ENCODE measurements at regions not wholly inside any gene's neighbourhood (a gene's known extent, or its start where the extent isn't known, plus 50 kb on each side); places are given as distances from the start of the nearest gene placed in this dataset.

DNA sequence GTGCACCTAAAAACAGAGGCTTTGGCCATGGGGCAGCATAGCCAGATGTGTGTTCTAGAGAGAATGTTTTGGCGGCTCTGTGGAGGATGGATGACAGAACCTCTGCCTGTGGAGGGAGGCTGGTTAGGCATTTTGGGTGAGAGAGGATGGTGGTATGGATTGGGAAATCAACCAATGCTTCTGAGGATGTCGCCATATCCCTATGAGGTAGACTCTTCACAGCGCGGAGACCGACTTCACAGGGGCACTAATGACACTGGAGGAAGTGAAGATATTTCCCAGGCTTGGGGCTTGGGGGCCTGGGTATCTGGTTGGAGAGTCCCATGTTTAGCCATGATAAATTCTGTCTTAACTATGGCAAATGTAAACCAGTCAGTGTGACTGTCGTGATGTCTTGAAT is 140.6 kb upstream of the KLF4 start:
- DNase-seq (ENCODE audit: extremely low spot score, unreplicated experiment): no peak
- Mint-ChIP-seq H3K4me1 (ENCODE audit: unreplicated experiment) (peaks cover 13% of the 10 kb centered on the region), H3K36me3 (ENCODE audit: unreplicated experiment) (no peaks in the 10 kb centered on the region), H3K4me3 (ENCODE audit: unreplicated experiment) (no peak overlapping the region), H3K27ac (ENCODE audit: unreplicated experiment) (no peak overlapping the region), H3K27me3 (ENCODE audit: unreplicated experiment) (no peaks in the 10 kb centered on the region), H3K9me3 (ENCODE audit: unreplicated experiment) (no peaks in the 10 kb centered on the region)
- TF ChIP-seq, protein P1, sequence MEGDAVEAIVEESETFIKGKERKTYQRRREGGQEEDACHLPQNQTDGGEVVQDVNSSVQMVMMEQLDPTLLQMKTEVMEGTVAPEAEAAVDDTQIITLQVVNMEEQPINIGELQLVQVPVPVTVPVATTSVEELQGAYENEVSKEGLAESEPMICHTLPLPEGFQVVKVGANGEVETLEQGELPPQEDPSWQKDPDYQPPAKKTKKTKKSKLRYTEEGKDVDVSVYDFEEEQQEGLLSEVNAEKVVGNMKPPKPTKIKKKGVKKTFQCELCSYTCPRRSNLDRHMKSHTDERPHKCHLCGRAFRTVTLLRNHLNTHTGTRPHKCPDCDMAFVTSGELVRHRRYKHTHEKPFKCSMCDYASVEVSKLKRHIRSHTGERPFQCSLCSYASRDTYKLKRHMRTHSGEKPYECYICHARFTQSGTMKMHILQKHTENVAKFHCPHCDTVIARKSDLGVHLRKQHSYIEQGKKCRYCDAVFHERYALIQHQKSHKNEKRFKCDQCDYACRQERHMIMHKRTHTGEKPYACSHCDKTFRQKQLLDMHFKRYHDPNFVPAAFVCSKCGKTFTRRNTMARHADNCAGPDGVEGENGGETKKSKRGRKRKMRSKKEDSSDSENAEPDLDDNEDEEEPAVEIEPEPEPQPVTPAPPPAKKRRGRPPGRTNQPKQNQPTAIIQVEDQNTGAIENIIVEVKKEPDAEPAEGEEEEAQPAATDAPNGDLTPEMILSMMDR (IDR thresholded peaks at IDR 0.05): no peak

DNA sequence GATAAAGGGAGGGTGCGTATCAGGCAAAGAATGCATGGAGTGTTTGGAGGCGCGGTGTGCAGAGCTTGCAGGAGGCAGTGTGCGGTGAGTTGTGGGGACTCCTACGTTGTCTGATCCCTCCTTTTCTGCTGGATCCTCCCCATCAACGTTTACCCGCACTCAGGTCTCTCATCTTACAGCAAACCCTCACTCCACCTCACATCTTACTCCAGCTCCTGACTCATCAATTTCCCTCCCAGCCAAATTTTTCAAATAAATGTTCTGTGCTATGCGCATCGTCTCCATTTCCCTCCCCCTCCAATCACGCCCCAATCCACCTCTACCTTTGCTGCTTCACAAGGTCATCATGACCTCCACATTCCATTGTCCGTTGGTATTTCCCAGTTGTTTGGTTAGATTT is 138.9 kb upstream of the KLF4 start:
- Mint-ChIP-seq H3K36me3 (ENCODE audit: unreplicated experiment) (no peaks in the 10 kb centered on the region), H3K27me3 (ENCODE audit: unreplicated experiment) (no peaks in the 10 kb centered on the region), H3K4me1 (ENCODE audit: unreplicated experiment) (peaks cover 19% of the 10 kb centered on the region), H3K27ac (ENCODE audit: unreplicated experiment) (no peak overlapping the region), H3K4me3 (ENCODE audit: unreplicated experiment) (no peak overlapping the region), H3K9me3 (ENCODE audit: unreplicated experiment) (no peaks in the 10 kb centered on the region)
- no peak for DNase-seq (ENCODE audit: extremely low spot score, unreplicated experiment)
- TF ChIP-seq, protein P1 (IDR thresholded peaks at IDR 0.05): no peak

DNA sequence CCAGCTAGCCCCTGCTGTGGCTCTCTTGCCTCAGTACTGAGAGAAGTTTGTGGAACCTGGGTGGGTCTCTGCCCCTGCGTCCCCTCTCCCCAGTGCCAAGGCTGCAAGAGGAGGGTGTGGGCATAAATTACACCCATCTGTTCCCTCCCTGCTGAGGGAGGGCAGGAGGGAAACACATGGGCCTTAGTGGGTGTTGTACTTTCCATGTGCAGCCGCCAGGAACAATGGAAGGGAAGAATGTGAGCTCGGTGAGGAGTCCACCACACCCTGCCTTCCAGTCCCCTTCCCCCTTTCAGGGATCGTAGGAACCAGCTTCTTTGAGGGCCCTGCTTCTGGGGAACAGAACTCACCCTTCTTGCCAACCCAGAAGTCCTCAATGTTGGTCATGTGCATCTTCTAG is 138.2 kb upstream of the KLF4 start:
- H3K27me3 Mint-ChIP-seq (ENCODE audit: unreplicated experiment): no peaks in the 10 kb centered on the region

DNA sequence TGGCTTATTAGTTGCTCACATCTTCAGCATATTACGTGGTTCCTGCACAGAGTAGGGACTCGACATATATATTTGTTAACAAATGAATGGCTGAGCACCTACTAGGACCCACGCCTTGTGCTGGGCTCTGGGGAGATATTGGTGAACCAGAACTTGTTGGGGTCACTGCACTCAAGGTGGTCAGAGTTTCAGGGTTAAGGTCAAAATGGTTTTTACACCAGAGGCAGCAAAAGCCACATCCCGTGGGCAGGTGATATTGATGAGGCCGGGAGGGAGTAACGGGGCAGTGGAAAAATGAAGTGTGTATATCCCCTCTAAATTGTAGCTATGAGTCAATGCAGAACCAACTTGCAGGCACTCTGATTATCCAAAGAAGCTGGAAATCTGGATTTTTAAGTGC is 136.5 kb upstream of the KLF4 start:
- no peak for DNase-seq (ENCODE audit: extremely low spot score, unreplicated experiment)
- Mint-ChIP-seq H3K4me3 (ENCODE audit: unreplicated experiment) (no peak overlapping the region), H3K4me1 (ENCODE audit: unreplicated experiment) (peaks cover 19% of the 10 kb centered on the region), H3K27ac (ENCODE audit: unreplicated experiment) (no peak overlapping the region), H3K36me3 (ENCODE audit: unreplicated experiment) (no peaks in the 10 kb centered on the region), H3K9me3 (ENCODE audit: unreplicated experiment) (no peaks in the 10 kb centered on the region), H3K27me3 (ENCODE audit: unreplicated experiment) (no peaks in the 10 kb centered on the region)
- TF ChIP-seq, protein P1 (IDR thresholded peaks at IDR 0.05): no peak

More for the DNA sequence above, 138.2 kb upstream of the KLF4 start:
- peaks cover 19% of the 10 kb centered on the region for H3K4me1 Mint-ChIP-seq (ENCODE audit: unreplicated experiment)
- TF ChIP-seq, protein P1 (IDR thresholded peaks at IDR 0.05): no peak
- no peak overlapping the region for H3K4me3 Mint-ChIP-seq (ENCODE audit: unreplicated experiment)
- no peaks in the 10 kb centered on the region for H3K36me3 Mint-ChIP-seq (ENCODE audit: unreplicated experiment)
- no peak for DNase-seq (ENCODE audit: extremely low spot score, unreplicated experiment)
- no peaks in the 10 kb centered on the region for H3K9me3 Mint-ChIP-seq (ENCODE audit: unreplicated experiment)
- no peak overlapping the region for H3K27ac Mint-ChIP-seq (ENCODE audit: unreplicated experiment)

DNA sequence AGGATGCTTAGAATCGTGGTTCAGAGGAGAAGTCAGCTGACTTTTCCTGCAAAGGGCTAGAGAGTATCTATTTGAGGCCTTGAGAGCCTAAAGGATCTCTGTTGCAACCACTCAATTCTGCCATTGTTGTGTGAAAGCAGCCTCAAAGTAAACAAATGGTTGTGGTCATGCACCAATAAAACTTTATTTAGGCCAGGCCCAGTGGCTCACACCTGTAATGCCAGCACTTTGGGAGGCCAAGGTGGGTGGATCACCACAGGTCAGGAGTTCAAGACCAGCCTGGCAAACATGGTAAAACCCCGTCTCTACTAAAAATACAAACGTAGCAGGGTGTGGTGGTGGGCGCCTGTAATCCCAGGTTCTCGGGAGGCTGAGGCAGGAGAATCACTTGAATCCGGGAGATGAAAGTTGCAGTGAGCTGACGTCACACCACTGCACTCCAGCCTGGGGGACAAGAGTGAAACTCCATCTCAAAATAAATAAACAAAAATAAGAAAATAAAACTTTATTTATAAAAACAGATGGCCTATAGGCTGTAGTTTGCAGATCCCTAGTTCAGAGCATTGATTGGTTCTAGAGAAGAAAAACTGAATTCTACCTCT is 135.9 kb upstream of the KLF4 start:
- no peaks in the 10 kb centered on the region for H3K36me3 Mint-ChIP-seq (ENCODE audit: unreplicated experiment)
- no peak for DNase-seq (ENCODE audit: extremely low spot score, unreplicated experiment)
- TF ChIP-seq, protein P1 (IDR thresholded peaks at IDR 0.05): no peak
- peaks cover 19% of the 10 kb centered on the region for H3K4me1 Mint-ChIP-seq (ENCODE audit: unreplicated experiment)
- no peaks in the 10 kb centered on the region for H3K27me3 Mint-ChIP-seq (ENCODE audit: unreplicated experiment)
- H3K4me3 Mint-ChIP-seq (ENCODE audit: unreplicated experiment): no peak overlapping the region
- H3K9me3 Mint-ChIP-seq (ENCODE audit: unreplicated experiment): no peaks in the 10 kb centered on the region
- no peak overlapping the region for H3K27ac Mint-ChIP-seq (ENCODE audit: unreplicated experiment)

Measured in osteocyte (in vitro differentiated cells).